Epidermal melanocyte (primary cell): ENCODE measurements at regions not wholly inside any gene's neighbourhood (a gene's known extent, or its start where the extent isn't known, plus 50 kb on each side); places are given as distances from the start of the nearest gene placed in this dataset.

Source experiments
- DNase-seq: peaks from one replicate; pipeline ENCODE4 v3.0.0; 2011; ENCODE audit warnings: low spot score; ENCODE audit not compliant: insufficient read length

DNA sequence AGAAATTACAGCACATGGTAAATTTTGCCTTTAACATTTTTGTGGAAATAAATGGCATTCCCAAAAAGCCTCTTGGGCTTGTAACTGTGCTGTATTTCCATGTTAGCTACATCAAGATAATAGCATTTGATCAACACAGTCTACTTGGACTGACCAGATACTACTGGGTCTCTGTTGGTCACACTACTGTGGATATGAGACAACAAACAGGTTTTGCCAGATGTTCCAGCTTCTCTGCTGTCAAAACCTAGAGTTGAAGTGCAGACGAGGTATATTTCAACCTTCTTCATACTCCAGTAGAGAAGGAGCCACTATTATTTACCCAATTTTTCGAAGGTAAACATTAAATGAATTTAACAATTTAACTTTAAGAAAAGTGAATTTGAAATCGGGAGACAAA lies 284.7 kb upstream of the CITED2 start:
- DNase-seq = no peak

DNA sequence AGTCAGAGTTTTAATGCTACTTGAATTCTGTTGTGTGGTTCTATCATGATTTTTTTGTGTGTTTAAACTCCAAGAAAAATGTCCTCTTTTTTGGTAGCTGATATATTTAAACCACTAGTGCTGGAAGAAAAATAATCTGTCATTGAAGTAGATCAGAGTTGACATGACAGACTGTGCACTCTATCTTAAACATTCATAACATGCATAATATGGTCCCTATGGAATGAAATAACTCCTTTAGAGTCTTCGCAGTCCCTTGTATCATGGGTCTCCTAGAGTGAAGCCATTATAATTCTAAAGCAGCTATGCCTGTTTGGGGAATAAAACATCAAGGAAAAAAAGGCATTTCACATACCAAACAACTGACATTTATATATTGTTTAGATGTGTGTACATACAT lies 282.7 kb upstream of the CITED2 start:
- no peak for DNase-seq

DNA sequence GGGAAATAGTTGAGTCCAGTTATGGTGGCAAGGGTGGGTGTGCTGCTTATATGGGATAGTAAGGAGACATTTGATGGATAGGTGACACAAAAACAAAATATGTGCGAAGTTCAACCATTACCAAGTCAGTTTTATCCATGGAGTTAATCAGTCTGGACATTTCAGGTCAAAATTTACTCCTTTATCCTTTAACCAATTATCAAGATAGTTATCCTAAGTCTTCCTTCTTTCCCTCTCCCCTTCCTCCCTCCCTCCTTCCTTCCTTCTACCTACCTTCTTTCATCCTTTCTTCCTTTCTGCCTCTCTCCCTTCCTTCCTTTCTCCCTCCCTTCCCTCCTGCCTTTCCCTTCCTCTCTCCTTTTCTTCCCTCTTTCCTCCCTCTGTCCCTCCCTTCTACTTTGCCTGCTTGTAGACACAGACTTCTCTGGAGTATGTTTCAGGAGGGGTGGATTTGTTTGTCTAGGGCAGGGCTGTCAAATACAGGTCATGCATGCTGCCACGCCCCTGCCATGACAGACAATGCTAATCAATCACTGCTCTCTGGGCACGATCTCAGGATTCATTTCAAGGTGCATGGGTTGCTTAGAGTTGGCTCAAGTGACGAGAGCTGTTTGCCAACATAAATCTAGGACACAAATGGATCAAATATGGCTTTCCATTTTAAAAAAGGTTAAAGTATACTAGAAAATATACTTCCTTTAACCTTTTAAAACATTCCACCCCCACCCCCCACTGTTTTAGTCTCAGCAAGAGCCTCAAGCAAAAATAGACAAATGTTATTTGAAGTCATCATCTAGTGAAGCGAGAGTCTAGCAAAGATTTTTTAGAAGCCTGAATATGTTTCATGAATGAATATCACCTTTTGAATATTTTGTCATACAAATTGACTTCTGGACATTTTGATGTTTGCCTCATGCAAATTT lies 281.6 kb upstream of the CITED2 start:
- DNase-seq = no peak

DNA sequence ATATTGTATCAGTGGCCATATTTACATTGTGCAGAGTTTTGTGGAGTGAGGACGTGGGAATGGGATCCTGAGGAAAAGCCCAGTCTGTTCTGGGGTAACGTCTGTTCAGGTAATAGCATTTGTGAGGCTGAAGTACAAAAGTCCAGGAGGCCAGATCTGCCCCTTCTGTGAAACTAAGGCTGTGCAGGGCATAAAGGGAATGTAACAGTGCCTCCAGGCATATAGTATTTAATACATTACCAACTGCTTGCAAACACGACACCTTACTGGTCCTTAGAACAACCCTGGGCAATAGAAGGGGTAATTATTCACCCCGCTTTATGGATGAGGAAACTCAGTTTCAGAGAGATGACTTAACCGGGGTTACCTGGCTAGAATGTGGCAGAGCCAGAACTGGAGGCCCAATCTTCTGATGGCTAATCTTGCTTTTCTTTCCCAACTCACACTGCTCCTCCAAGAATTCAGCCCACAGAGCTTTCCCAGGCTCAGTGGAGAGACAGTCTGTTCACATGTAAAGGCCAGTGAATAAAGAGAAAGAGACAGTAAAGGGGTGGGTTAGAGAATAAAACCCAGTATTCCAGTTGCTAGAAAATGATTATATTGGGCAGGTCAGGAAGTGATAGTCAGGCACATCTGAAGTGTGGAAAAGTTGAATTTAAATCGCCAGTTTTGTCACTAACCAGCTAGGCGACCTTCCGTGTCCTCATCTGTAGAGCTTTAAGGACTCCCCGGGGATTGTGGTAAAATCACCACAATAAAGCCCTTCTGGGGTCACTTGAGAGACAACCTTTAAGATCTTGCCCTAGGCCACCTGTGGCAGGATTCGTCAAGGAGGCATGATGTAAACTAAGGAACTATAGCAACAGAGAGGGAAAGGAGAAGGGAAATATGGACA lies 280.7 kb upstream of the CITED2 start:
- DNase-seq = no peak

DNA sequence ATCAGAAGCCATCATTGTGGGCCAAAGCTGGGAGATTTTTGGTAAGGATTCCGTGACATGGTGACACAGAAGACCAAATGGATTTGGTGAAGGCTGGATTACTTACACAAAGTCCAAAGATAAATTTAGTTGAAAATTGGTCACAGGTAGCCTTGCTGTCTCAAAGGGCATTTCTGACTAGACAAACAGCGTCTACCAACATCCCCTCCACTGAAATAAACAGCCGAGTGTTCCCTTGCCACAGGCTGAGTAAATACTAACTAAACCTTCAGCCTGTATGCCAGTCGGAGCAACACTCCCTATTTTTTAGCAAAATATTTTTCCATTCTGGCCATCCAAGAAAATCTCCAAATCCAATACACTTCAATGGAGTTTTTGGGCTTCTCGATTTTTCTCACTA lies 279.9 kb upstream of the CITED2 start:
- DNase-seq = no peak

DNA sequence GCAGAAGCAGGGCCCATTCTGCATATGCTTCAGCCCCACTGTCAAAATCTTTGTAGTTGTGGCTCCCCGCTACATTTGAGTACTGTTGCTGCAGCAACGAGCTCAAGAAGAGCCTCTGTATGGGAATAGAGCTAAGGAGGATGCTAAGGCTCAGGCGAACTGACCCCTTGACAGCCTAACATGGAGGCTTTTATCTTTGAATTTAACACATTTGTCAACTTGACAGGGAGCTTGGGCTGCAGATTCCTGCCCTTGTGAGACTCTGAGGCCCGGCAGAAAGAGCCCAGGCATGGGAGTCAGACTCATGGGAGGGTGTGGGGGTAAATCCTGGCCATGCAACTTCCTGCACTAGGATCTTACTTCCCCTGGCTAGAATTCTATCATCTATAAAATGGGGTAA lies 278.7 kb upstream of the CITED2 start:
- no peak for DNase-seq

DNA sequence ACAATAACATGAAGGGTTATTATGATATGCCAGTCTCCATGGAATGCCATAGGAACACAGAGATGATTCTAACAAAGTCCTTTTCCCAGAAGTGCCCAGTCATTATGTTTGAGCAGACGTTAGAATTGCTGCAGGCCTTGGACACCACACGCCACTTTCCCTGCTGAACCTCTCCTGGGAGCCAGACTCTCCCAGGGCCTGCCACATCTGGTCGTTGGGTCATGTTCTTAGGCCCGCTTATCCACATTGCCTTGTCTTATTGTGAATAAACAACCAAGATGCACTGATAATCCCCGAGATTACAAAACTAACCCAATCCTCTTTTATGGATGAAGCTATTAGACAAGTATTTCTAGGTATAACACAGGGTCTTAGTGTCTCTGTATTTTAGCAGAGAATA lies 276.5 kb upstream of the CITED2 start:
- DNase-seq = no peak

DNA sequence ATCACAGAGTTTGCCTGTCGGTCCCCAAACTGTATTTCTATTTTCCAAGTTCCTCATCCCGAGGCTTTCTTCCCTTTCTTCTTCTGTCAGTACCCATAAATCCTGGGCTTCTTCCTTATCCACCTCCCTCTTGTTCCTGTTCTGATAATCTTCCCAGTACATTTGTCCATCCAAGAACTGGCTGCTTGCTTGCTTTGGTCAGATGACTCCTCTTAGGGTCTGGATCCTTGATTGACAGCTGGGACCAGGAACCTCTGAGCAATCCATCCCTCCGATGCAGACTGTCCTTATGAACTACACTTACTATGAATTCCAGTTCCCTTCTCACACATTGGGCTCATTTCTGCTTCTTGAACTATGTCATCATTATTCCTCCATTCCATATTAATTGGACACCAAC lies 275.3 kb upstream of the CITED2 start:
- no peak for DNase-seq

DNA sequence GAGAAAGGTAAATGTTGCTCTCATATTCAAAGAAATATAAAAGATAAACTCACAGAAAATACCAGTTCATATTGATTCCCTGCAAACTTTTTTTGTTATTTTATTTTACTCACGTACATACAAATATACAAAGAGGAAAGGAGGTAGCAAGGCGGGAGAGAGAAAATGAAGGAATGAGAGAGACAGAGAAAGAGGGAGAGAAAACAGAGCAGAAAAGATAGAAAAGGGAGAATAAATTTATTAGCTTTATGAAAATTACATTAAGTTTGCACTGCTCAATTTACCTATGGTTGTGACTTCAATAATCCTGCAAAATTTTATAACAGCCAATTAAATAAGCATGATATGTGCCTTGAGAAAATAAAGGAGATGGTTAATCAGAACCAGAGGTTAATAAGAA lies 274.7 kb upstream of the CITED2 start:
- DNase-seq = no peak

DNA sequence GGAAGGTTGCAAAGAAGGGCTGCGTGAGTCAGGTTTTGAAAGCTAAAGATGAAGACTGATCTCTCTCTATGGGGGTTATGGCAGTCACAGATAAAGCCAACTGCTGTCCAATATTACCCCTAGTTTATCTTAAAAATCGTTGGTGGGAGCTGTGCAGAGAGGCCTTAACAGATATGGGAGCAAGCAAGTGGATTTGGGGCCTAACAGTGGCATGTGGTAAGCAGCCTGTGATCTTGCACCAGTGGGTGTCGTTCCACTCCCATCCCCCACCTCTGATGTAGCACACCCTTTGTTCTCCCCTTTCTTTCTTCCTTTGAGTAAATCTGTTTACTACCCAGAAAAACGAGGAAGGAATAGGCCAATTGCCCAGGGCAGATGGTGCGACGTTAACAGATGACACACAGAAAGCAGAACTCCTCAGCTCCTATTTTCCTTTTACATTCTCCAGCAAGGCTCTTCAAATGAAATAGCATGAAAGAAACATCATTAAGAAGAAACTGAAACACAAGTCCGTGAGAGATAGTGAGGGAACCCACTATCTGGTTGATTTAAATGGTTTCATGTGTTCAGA lies 274.1 kb upstream of the CITED2 start:
- DNase-seq = no peak

DNA sequence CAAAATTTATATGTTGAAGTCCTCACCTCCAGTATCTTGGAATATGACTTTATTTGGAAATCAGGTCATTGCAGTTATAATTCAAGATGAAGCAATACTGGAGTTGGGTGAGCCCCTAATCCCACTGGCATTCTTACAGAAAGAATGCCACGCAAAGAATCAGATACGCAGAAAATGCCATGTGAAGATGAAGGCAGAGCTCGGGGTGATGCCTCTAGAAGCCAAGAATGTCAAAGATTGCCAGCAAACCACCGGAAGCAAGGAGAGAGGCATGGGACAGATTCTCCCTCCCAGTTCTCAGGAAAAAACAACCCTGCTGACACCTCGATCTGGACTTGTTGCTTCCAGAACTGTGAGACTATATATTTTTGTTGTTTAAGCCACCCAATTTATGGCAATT lies 273.4 kb upstream of the CITED2 start:
- DNase-seq = no peak

DNA sequence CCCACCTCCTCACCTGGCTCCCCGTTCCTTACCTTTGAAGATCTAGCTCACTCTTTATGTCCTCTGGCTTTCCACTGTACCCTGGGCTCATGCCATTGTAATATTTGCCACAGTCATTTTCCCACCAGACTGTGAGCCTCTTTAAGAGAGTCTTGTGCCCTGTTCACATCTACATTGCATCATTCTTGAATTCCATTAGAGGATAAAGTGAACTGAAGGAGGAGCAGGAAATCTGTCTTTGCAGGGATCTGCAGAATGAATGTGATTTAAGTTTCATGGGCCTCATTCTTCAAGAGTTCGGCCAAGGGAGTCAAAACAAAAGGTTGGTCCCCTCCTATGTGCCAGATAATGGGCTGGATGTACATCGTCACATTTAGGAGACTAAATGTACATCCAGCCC lies 272.6 kb upstream of the CITED2 start:
- DNase-seq = no peak

DNA sequence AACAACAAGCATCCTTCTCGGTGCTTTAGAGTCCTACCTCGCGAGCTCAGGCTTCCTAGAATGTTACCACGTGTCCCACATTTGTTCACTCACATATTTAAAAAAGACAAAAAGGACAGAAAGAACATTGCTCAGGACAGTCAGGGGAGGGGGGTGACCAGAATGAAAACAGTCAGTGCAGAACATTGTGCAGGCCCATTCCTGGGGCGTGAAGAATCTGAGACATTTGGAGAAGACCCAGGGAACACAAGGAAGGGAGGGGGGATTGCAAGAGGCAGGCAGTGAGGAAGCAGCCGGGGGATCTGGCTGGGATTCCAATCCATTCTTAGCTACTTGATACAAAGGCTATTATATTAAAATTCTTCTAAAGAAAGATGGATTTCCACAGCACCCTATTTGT lies 270.4 kb upstream of the CITED2 start:
- DNase-seq = no peak

DNA sequence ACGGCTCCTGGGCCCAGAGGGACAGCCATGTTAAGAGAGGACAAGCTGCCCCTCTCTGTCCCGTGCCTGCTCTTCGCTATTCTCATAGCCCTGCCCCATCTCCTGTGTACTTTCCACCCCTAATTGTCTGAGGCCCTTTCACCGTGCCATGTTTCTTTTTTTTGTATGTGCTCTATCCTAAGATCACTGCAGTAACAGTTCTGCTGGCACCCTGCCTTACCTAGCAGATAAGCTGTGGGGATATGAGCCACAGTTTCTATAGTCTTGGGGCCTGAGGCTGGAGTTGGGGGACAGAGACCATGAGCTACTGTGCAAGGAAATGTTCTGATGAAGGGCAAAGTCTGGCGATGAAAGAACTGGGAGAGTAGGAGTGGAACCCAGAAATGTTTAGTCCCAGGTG lies 269.5 kb upstream of the CITED2 start:
- DNase-seq = no peak

DNA sequence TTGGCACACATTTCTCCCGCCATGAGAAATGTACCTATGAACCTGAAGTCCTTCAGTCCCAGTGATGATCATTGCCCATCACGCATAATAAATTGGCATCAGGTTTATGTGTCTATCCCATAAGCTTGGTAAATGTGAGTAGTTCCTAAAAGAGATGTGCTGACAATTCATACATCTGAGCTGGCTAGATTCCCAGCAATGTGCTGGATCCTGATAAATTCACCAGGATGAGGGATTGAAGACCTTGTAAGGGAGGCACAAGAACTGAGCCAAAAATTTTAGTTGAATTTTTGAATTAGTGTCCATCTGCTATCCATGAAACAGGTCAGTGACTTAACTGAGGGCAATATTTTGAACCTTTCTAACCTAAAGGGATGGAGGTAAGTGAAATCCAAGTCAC lies 267.9 kb upstream of the CITED2 start:
- no peak for DNase-seq

DNA sequence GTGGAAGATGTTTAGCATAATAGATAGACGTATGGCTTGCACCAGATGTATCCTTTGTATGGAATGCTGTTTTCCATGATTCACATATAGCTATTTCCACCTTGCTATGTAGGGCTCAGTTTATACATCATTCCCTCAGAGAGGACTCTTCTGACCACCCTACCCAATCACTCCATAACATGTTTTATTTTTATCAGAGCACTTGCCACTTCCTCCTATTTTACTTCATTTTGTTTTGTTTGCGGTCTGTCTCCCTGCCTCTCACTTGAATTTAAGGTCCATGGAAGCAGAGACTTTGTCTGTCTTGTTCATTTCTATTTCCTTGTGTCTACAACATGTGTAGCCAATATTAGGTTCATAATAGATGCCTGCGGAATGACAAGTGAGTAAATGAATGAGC lies 266.9 kb upstream of the CITED2 start:
- no peak for DNase-seq

DNA sequence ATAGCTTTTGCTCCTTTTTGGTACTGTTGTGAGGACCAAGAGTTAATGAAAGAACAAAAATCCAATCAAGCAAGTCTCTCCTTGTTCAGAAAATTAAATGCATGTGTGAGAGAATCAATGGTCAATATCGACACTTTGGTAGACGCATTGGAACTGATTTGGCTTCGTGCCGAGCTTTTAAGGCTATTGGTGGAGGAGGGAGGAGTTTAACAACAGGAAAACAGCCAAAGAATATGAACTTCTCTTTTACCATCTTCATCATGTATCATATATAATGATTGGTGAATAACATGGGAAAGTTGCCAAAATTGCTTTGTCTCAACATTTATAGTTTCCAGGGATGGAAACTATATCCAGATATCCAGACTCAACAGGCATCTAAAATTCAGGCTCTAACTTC lies 266.5 kb upstream of the CITED2 start:
- no peak for DNase-seq

DNA sequence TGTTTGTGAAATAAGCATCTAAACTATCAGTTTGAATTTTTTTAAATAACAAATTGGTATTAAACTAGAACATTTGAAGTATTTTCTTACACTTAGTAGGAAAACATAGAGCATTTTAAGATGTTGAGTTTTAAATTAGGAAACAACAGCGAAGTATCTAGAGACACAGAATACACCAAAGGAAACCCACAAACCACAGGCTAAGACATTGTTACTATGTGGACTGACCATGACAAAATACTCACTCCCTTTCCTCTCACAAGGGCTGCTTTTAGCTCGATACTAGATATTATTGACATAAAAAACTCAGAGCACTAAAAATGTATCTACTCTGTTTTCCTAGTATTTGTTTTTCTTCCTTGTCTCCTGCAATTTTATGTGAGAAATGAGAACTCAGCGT lies 266.0 kb upstream of the CITED2 start:
- no peak for DNase-seq

DNA sequence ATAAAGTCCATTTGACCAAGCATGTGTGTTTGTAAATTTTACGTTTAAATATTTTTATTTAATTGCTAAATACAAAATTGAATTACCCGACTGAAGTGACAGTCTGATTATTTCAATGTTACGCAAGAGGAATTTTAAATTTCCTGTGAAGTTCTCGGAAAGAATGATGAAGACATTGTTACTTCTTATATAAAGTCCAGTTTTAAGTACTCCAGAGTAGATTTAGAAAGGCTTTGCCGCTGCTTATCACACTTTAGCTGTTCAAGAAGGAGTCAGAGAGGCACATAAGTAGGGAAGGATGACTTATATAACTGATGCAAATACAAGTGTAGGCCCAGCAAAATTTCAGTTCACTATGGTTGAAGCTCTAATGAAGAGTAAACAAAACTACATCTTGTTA lies 265.1 kb upstream of the CITED2 start:
- no peak for DNase-seq

DNA sequence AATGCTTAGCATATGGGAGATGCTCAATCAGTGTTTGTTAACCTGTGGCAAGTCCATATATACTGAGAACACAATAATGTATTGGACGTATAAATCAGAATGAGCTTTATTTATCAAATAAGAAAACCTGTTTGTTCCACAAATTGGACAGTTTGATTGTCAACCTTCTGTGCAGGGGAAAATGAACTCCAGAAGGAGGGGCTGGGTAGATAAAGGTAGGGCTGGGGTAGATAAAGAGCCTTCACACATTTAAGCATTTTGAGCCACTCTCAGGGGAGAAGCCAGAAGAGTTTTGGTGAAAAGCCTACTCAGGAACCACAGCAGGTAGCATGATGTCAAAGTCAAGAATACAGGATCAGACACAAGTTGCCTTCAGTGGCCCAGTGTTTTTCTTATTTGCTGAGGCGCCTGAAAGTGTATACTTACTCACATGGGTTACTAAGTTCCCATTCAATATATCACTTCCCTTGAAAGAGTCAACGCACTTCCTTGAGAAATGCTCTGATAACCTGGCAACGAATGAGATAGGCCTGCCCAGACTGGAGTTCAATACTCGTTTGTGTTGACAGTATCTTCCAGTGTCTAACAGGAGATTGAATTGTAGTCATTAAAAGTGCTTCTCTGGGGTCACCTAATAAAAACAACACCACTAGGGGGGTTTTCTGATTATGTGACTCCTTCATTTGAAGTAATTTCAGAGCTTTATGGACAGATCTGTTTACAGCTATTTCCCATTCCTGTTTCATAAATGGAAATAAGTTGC lies 263.9 kb upstream of the CITED2 start:
- no peak for DNase-seq

DNA sequence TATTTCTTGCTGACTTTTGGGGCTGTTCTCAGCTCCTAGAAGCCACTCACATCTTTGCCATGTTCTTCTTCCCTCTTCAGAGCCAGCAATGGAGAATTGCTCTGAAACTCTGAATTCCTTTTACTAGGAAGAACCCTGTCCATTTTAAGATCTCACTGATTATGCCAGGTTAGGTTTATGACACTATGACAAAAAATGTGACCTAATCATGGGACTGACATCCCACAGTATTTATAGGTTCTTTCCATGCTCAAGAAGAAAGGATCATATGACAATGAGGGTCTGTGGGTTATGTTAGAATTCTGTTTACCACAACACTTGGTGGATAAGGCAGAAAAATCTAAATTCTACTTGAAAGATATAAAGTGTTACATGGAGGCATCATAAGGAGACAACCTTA lies 263.3 kb upstream of the CITED2 start:
- no peak for DNase-seq

DNA sequence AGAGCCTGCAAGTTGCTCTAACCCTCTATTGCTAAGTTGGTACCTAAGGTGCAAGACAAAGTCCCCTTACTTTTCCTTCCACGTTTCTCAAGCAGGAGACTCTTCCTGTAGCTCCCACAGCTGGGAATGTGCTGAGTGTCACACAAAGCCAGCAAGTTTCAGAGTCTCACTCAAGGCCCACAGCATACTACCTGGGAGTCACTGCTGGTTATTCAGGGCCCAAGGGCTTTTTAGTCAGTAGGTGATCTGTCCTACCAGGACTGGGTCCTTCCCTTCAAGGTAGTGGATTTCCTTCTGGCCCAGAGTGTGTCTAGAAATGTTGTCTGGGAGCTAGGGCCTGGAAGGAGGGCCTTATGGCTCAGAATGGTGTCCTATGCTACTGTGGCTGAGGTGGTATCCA lies 261.9 kb upstream of the CITED2 start:
- no peak for DNase-seq
